ENCODE measurements at regions not wholly inside any gene's neighbourhood (a gene's known extent, or its start where the extent isn't known, plus 50 kb on each side); places are given as distances from the start of the nearest gene placed in this dataset.

GRCh38 chr17:79322211-79323123 is 247.8 kb downstream of the ENGASE start:
- Histone ChIP-seq H3K9ac (replicated peaks; ENCODE audit: extremely low read depth, insufficient read depth, low read length) (no peak overlapping the region), H4K20me1 (replicated peaks; ENCODE audit: control insufficient read depth, extremely low read depth, insufficient read depth, low read length) (no peaks in the 10 kb centered on the region), H3K9me3 (replicated peaks; ENCODE audit: control insufficient read depth, insufficient read depth, low read length) (no peaks in the 10 kb centered on the region), H3K27me3 (ENCODE audit: control insufficient read depth in 2 of 2, insufficient read depth in 2 of 2, low read length in 2 of 2) (no peaks in the 10 kb centered on the region), H3K36me3 (ENCODE audit: control insufficient read depth in 2 of 2, extremely low read depth in 1 of 2, insufficient read depth in 2 of 2, low read length in 2 of 2) (no peaks in the 10 kb centered on the region), H3K79me2 (ENCODE audit: control insufficient read depth, insufficient read depth, low read length) (no peaks in the 10 kb centered on the region), H3K9me1 (replicated peaks; ENCODE audit: control insufficient read depth, extremely low read depth, insufficient read depth, low read length) (no peaks in the 10 kb centered on the region), H2AFZ (ENCODE audit: low read depth, low read length) (no peak overlapping the region), H3K4me3 (replicated peaks in 1 of 3; ENCODE audit: insufficient read depth in 1 of 3, low read depth in 1 of 3, low read length in 3 of 3) (no peak overlapping the region), H3K4me2 (ENCODE audit: insufficient read depth, low read length) (no peak overlapping the region), H3K27ac (ENCODE audit: insufficient read depth, low read depth, low read length) (no peak overlapping the region), H3K4me1 (ENCODE audit: control insufficient read depth, extremely low read depth, insufficient read depth, low read length) (no peaks in the 10 kb centered on the region)
- no peak for TF ChIP-seq MYC (IDR thresholded peaks at IDR 0.05; ENCODE audit: low read depth, low read length)
- intact Hi-C loops (cut with micrococcal nuclease) (no loop called here), dilution Hi-C loops (cut with MboI; ENCODE audit: extremely low pct_ligation_motif_present, low sequenced_read_pairs) (no loop called here)
- no TSS peak for BruUV-seq (replicated peaks)
- no peak for FAIRE-seq
- DNase-seq (ENCODE audit: low read depth, low spot score), result no peak
- ChIA-PET CTCF (interaction anchor here (1.1 to 1.5 kb wide), 3 partner anchors 69 to 130 kb away, joined by 3 read pairs; no protein-coding TSS in a partner anchor), POLR2A (no interaction called here)

- CTCF ChIA-PET, result no interaction called here
- FAIRE-seq, result no peak
- dilution Hi-C loops (cut with MboI; ENCODE audit: extremely low pct_ligation_motif_present, low sequenced_read_pairs) (no loop called here), intact Hi-C loops (cut with micrococcal nuclease) (no loop called here)
- Histone ChIP-seq H3K27ac (ENCODE audit: insufficient read depth, low read depth, low read length) (no peak overlapping the region), H3K79me2 (ENCODE audit: control insufficient read depth, insufficient read depth, low read length) (no peaks in the 10 kb centered on the region), H3K9me1 (replicated peaks; ENCODE audit: control insufficient read depth, extremely low read depth, insufficient read depth, low read length) (no peaks in the 10 kb centered on the region), H3K4me2 (ENCODE audit: insufficient read depth, low read length) (no peak overlapping the region), H3K9ac (replicated peaks; ENCODE audit: extremely low read depth, insufficient read depth, low read length) (no peak overlapping the region), H3K36me3 (ENCODE audit: control insufficient read depth in 2 of 2, extremely low read depth in 1 of 2, insufficient read depth in 2 of 2, low read length in 2 of 2) (no peaks in the 10 kb centered on the region), H2AFZ (ENCODE audit: low read depth, low read length) (no peak overlapping the region), H3K4me1 (ENCODE audit: control insufficient read depth, extremely low read depth, insufficient read depth, low read length) (no peaks in the 10 kb centered on the region), H3K27me3 (ENCODE audit: control insufficient read depth in 2 of 2, insufficient read depth in 2 of 2, low read length in 2 of 2) (peaks cover 0 to 3% of the 10 kb centered on the region in 2 experiments), H4K20me1 (replicated peaks; ENCODE audit: control insufficient read depth, extremely low read depth, insufficient read depth, low read length) (no peaks in the 10 kb centered on the region), H3K9me3 (replicated peaks; ENCODE audit: control insufficient read depth, insufficient read depth, low read length) (no peaks in the 10 kb centered on the region), H3K4me3 (replicated peaks in 1 of 3; ENCODE audit: insufficient read depth in 1 of 3, low read depth in 1 of 3, low read length in 3 of 3) (no peak overlapping the region)
- no peak for TF ChIP-seq MAX (IDR thresholded peaks at IDR 0.05; ENCODE audit: insufficient read depth, insufficient read length)
- no peak for TF ChIP-seq POLR2AphosphoS5 (IDR thresholded peaks at IDR 0.05; ENCODE audit: insufficient read depth, low read depth, low read length)
- no peak for TF ChIP-seq MYC (IDR thresholded peaks at IDR 0.05; ENCODE audit: low read depth, low read length)
- TF ChIP-seq CTCF (IDR thresholded peaks at IDR 0.05; ENCODE audit: extremely low read depth in 1 of 2, insufficient read depth in 1 of 2, low read depth in 1 of 2, low read length in 2 of 2), result no peak
- no peak for TF ChIP-seq JUN (IDR thresholded peaks at IDR 0.05; ENCODE audit: borderline replicate concordance, insufficient read depth, insufficient read length, low read depth)
- no peak for TF ChIP-seq FOS (IDR thresholded peaks at IDR 0.05; ENCODE audit: borderline replicate concordance, insufficient read depth, low read length)
- no peak for TF ChIP-seq POLR2A (IDR thresholded peaks at IDR 0.05; ENCODE audit: low read depth, low read length)
- no peak for TF ChIP-seq EZH2 (IDR thresholded peaks at IDR 0.05; ENCODE audit: borderline replicate concordance, low read depth, low read length, severe bottlenecking)
- no peak for TF ChIP-seq GATA2 (IDR thresholded peaks at IDR 0.05; ENCODE audit: insufficient read depth, insufficient read length, low read depth, low read length)
- POLR2A ChIA-PET, result no interaction called here
- no TSS peak for BruUV-seq (replicated peaks)
- DNase-seq (ENCODE audit: low read depth, low spot score), result no peak
These were observed 245.7 kb downstream of the ENGASE start for GRCh38 chr17:79320331-79320730.
